HCT116 (cell line): ENCODE measurements at regions not wholly inside any gene's neighbourhood (a gene's known extent, or its start where the extent isn't known, plus 50 kb on each side); places are given as distances from the start of the nearest gene placed in this dataset.

Experiments used
- ATAC-seq: fragments of 200-7000 bp; cut with Tn5 transposase; 2 replicates; pipeline ENCODE4 v1.9.1; 2020; ENCODE audit warnings: mild to moderate bottlenecking, moderate library complexity
- BruUV-seq: library from RNA; stranded (reverse); fragments of 400-500 nt; replicated peaks from 2 replicates; lab custom pipeline; 2021; lab: Mats Ljungman, UMichigan
- CTCF ChIA-PET: fragments of 300-600 bp; sonication (Branson Sonifier 250); formaldehyde crosslinking; loops from one replicate; lab custom pipeline; 2021; ENCODE audit warnings: antibody characterized with exemption; lab: Charles Lee
- POLR2A ChIA-PET: fragments of 300-600, 350-600 bp; sonication (Branson Sonifier 250); formaldehyde crosslinking; loops from one replicate; lab custom pipeline; 2021; ENCODE audit warnings: antibody characterized with exemption; lab: Charles Lee
- RAD21 ChIA-PET, 2 experiments: fragments of 300-600 bp; sonication (Branson Sonifier 250); formaldehyde crosslinking; loops; one replicate each; lab custom pipeline; 2023; ENCODE audit warnings: low total read pairs in 2 of 2; ENCODE audit not compliant: uncharacterized antibody in 2 of 2, unreplicated experiment in 2 of 2, low non-redundant PET in 1 of 2; lab: Charles Lee
- DNase-seq: peaks from one replicate; pipeline ENCODE4 v3.0.0-alpha.2; 2010; ENCODE audit warnings: low read depth, low spot score
- H2AFZ ChIP-seq: fragments of 200-600 bp; shearing (Covaris generic), sonication (generic); 2 replicates; pipeline ENCODE4 v1.6.1; 2017; ENCODE audit warnings: low read depth, mixed run types, mixed read lengths, antibody characterized with exemption, low read length; ENCODE audit not compliant: poor library complexity, severe bottlenecking
- H3K27ac ChIP-seq: 2 replicates; pipeline ENCODE4 v1.5.1; 2012; ENCODE audit warnings: low read depth, low read length
- H3K27me3 ChIP-seq: fragments of 200-600 bp; sonication (generic); 2 replicates; pipeline ENCODE4 v1.6.1; 2016; ENCODE audit warnings: mixed run types, low read length, mixed read lengths; ENCODE audit not compliant: insufficient read depth
- H3K36me3 ChIP-seq, 2 experiments: fragments of 200-500 bp in 1 of 2; fragments of 200-600 bp in 1 of 2; sonication (Bioruptor generic) in 1 of 2; sonication (generic) in 1 of 2; 2 replicates each; pipeline versions ENCODE4 v1.5.1 to v1.6.1; 2014 to 2016; ENCODE audit warnings: low read length in 2 of 2, inconsistent platforms in 1 of 2, mixed read lengths in 1 of 2, mixed run types in 1 of 2; ENCODE audit not compliant: insufficient read depth in 2 of 2, control insufficient read depth in 1 of 2
- H3K4me1 ChIP-seq, 2 experiments: fragments of 200-600 bp in 1 of 2; sonication (generic) in 1 of 2; 2 replicates each; pipeline versions ENCODE4 v1.5.1 to v1.6.1; 2012 to 2017; ENCODE audit warnings: low read length in 2 of 2, inconsistent platforms in 1 of 2, mild to moderate bottlenecking in 1 of 2, mixed read lengths in 1 of 2, mixed run types in 1 of 2, moderate library complexity in 1 of 2; ENCODE audit not compliant: insufficient read depth in 2 of 2, control insufficient read depth in 1 of 2
- H3K4me2 ChIP-seq: fragments of 200-600 bp; sonication (generic); 2 replicates; pipeline ENCODE4 v1.6.1; 2017; ENCODE audit warnings: mixed run types, low read length, mixed read lengths
- H3K4me3 ChIP-seq, 2 experiments: fragments of 200-600 bp in 1 of 2; sonication (generic) in 1 of 2; replicated peaks in 1 of 2; 2 replicates each; pipeline ENCODE4 v1.5.1; 2011 to 2016; ENCODE audit warnings: low read length in 2 of 2, control low read depth in 1 of 2, low read depth in 1 of 2, mild to moderate bottlenecking in 1 of 2, mixed read lengths in 1 of 2, mixed run types in 1 of 2
- H3K79me2 ChIP-seq: fragments of 200-600 bp; sonication (generic); 2 replicates; pipeline ENCODE4 v1.6.1; 2017; ENCODE audit warnings: mild to moderate bottlenecking, mixed run types, low read length, moderate library complexity, mixed read lengths; ENCODE audit not compliant: insufficient read depth
- H3K9ac ChIP-seq: fragments of 200-600 bp; sonication (generic); 2 replicates; pipeline ENCODE4 v1.6.1; 2016; ENCODE audit warnings: low read length, mixed read lengths
- H3K9me2 ChIP-seq: fragments of 200-600 bp; sonication (generic), shearing (Covaris generic); 2 replicates; pipeline ENCODE4 v1.6.1; 2017; ENCODE audit warnings: mixed run types, mild to moderate bottlenecking, moderate library complexity; ENCODE audit not compliant: insufficient read depth
- H3K9me3 ChIP-seq, 2 experiments: fragments of 200-500 bp in 1 of 2; fragments of 200-600 bp in 1 of 2; sonication (Bioruptor generic) in 1 of 2; sonication (generic) in 1 of 2; 2 replicates each; pipeline ENCODE4 v1.6.1; 2014 to 2017; ENCODE audit warnings: low read length in 2 of 2, mixed read lengths in 2 of 2, inconsistent platforms in 1 of 2, low read depth in 1 of 2, mild to moderate bottlenecking in 1 of 2, mixed run types in 1 of 2, moderate library complexity in 1 of 2; ENCODE audit not compliant: control insufficient read depth in 1 of 2, insufficient read depth in 1 of 2
- H4K20me1 ChIP-seq: fragments of 200-600 bp; sonication (generic), shearing (Covaris generic); 2 replicates; pipeline ENCODE4 v1.6.1; 2017; ENCODE audit warnings: mixed run types, mild to moderate bottlenecking, moderate library complexity; ENCODE audit not compliant: insufficient read depth
- CBX3 ChIP-seq: IDR thresholded peaks from 2 replicates; pipeline ENCODE4 v1.6.1; 2012; ENCODE audit warnings: low read depth
- EGR1 ChIP-seq: IDR thresholded peaks from 2 replicates; pipeline ENCODE4 v1.6.1; 2012; ENCODE audit warnings: low read depth
- ELF1 ChIP-seq: IDR thresholded peaks from 2 replicates; pipeline ENCODE4 v1.6.1; 2012; ENCODE audit warnings: low read depth, borderline replicate concordance
- EZH2 ChIP-seq: fragments of 200-600 bp; sonication (generic); IDR thresholded peaks from 2 replicates; pipeline ENCODE4 v1.6.1; 2017; ENCODE audit warnings: antibody characterized with exemption, mixed run types
- EZH2phosphoT487 ChIP-seq: fragments of 200-600 bp; IDR thresholded peaks from 2 replicates; pipeline ENCODE4 v1.6.1; 2018; ENCODE audit warnings: antibody characterized with exemption, borderline replicate concordance
- FOSL1 ChIP-seq: IDR thresholded peaks from 2 replicates; pipeline ENCODE4 v1.6.1; 2012; ENCODE audit warnings: low read depth
- JUND ChIP-seq: IDR thresholded peaks from 2 replicates; pipeline ENCODE4 v1.6.1; 2012
- POLR2A ChIP-seq: IDR thresholded peaks from 2 replicates; pipeline ENCODE4 v1.7.0; 2011; ENCODE audit warnings: borderline replicate concordance; ENCODE audit not compliant: insufficient read depth, insufficient read length; ENCODE audit errors: extremely low read depth
- POLR2AphosphoS5 ChIP-seq: IDR thresholded peaks from 2 replicates; pipeline ENCODE4 v1.6.1; 2011; ENCODE audit warnings: mild to moderate bottlenecking, low read depth, low read length, moderate library complexity
- RAD21 ChIP-seq: IDR thresholded peaks from 2 replicates; pipeline ENCODE4 v1.6.1; 2012; ENCODE audit warnings: low read depth, mild to moderate bottlenecking
- SIN3A ChIP-seq: IDR thresholded peaks from 2 replicates; pipeline ENCODE4 v1.6.1; 2012; ENCODE audit warnings: low read depth
- SRF ChIP-seq: IDR thresholded peaks from 2 replicates; pipeline ENCODE4 v1.6.1; 2012; ENCODE audit warnings: low read depth
- TCF7L2 ChIP-seq: IDR thresholded peaks from 2 replicates; pipeline ENCODE4 v1.7.0; 2011; ENCODE audit warnings: borderline replicate concordance, inconsistent platforms; ENCODE audit not compliant: insufficient read depth, insufficient read length; ENCODE audit errors: extremely low read depth
- YY1 ChIP-seq: IDR thresholded peaks from 2 replicates; pipeline ENCODE4 v1.6.1; 2011; ENCODE audit warnings: low read length, low read depth, moderate library complexity, mild to moderate bottlenecking; ENCODE audit not compliant: insufficient replicate concordance; ENCODE audit errors: extremely low read depth
- intact Hi-C: fragments of 100-400 bp; cut with micrococcal nuclease; formaldehyde crosslinking; loops from 2 replicates; pipeline ENCODE4 v1.10.0; 2022
- TF ChIP-seq, protein P1 (sequence below): IDR thresholded peaks from 2 replicates; pipeline ENCODE4 v1.6.1; 2012
- TF ChIP-seq, protein P2 (sequence below): IDR thresholded peaks from 2 replicates; pipeline ENCODE4 v1.6.1; 2012; ENCODE audit warnings: low read depth
- TF ChIP-seq, protein P3 (sequence below): IDR thresholded peaks from 2 replicates; pipeline ENCODE4 v1.6.1; 2011; ENCODE audit warnings: mild to moderate bottlenecking, low read length, moderate library complexity; ENCODE audit not compliant: insufficient replicate concordance; ENCODE audit errors: extremely low read depth
- TF ChIP-seq, protein P4 (sequence below): IDR thresholded peaks from 2 replicates; pipeline ENCODE4 v1.6.1; 2012

DNA sequence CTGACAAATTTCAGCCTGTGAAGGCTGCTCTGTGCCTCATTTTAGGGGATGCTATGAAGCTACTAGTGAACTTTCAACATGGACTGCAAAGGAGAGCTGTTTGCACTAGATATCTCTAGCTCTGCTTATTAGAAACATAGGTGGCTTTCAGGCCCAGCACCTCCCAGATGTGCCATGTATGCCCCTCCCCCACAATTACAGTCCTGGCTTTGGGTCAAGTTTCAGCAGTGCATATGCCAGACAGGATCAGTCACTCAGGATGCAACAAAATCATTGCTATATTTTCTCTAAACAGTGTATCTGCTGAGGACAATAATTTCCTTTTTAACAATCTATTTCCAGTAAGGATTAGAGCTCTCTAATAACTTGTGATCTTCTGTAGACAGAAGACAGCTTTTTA lies 178.8 kb upstream of the STAC start:
- Histone ChIP-seq H2AFZ (no peak overlapping the region), H3K9me2 (no peaks in the 10 kb centered on the region), H3K36me3 (no peaks in the 10 kb centered on the region), H3K79me2 (no peaks in the 10 kb centered on the region), H3K27me3 (no peaks in the 10 kb centered on the region), H3K9me3 (no peaks in the 10 kb centered on the region), H3K27ac (no peak overlapping the region), H4K20me1 (no peaks in the 10 kb centered on the region), H3K4me1 (no peaks in the 10 kb centered on the region), H3K4me3 (no peak overlapping the region), H3K9ac (no peak overlapping the region), H3K4me2 (no peak overlapping the region)
- ChIA-PET RAD21 (no interaction called here), POLR2A (no interaction called here), CTCF (no interaction called here)
- DNase-seq (no peak), ATAC-seq (no peak)
- intact Hi-C loops: no loop called here
- no TSS peak for BruUV-seq
- TF ChIP-seq EZH2: no peak
- TF ChIP-seq CBX3: no peak
- no peak for TF ChIP-seq POLR2A
- no peak for TF ChIP-seq FOSL1
- no peak for TF ChIP-seq SRF
- no peak for TF ChIP-seq EGR1
- TF ChIP-seq, protein P1, sequence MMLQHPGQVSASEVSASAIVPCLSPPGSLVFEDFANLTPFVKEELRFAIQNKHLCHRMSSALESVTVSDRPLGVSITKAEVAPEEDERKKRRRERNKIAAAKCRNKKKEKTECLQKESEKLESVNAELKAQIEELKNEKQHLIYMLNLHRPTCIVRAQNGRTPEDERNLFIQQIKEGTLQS: no peak
- TF ChIP-seq EZH2phosphoT487: no peak
- no peak for TF ChIP-seq YY1
- TF ChIP-seq SIN3A: no peak
- TF ChIP-seq JUND: no peak
- TF ChIP-seq POLR2AphosphoS5: no peak
- no peak for TF ChIP-seq RAD21
- TF ChIP-seq, protein P2, sequence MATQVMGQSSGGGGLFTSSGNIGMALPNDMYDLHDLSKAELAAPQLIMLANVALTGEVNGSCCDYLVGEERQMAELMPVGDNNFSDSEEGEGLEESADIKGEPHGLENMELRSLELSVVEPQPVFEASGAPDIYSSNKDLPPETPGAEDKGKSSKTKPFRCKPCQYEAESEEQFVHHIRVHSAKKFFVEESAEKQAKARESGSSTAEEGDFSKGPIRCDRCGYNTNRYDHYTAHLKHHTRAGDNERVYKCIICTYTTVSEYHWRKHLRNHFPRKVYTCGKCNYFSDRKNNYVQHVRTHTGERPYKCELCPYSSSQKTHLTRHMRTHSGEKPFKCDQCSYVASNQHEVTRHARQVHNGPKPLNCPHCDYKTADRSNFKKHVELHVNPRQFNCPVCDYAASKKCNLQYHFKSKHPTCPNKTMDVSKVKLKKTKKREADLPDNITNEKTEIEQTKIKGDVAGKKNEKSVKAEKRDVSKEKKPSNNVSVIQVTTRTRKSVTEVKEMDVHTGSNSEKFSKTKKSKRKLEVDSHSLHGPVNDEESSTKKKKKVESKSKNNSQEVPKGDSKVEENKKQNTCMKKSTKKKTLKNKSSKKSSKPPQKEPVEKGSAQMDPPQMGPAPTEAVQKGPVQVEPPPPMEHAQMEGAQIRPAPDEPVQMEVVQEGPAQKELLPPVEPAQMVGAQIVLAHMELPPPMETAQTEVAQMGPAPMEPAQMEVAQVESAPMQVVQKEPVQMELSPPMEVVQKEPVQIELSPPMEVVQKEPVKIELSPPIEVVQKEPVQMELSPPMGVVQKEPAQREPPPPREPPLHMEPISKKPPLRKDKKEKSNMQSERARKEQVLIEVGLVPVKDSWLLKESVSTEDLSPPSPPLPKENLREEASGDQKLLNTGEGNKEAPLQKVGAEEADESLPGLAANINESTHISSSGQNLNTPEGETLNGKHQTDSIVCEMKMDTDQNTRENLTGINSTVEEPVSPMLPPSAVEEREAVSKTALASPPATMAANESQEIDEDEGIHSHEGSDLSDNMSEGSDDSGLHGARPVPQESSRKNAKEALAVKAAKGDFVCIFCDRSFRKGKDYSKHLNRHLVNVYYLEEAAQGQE: no peak
- TF ChIP-seq, protein P3, sequence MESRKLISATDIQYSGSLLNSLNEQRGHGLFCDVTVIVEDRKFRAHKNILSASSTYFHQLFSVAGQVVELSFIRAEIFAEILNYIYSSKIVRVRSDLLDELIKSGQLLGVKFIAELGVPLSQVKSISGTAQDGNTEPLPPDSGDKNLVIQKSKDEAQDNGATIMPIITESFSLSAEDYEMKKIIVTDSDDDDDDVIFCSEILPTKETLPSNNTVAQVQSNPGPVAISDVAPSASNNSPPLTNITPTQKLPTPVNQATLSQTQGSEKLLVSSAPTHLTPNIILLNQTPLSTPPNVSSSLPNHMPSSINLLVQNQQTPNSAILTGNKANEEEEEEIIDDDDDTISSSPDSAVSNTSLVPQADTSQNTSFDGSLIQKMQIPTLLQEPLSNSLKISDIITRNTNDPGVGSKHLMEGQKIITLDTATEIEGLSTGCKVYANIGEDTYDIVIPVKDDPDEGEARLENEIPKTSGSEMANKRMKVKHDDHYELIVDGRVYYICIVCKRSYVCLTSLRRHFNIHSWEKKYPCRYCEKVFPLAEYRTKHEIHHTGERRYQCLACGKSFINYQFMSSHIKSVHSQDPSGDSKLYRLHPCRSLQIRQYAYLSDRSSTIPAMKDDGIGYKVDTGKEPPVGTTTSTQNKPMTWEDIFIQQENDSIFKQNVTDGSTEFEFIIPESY: no peak
- TF ChIP-seq, protein P4, sequence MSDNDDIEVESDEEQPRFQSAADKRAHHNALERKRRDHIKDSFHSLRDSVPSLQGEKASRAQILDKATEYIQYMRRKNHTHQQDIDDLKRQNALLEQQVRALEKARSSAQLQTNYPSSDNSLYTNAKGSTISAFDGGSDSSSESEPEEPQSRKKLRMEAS: no peak
- TF ChIP-seq TCF7L2: no peak
- TF ChIP-seq ELF1: no peak
